GM19238 (cell line): ENCODE measurements at regions not wholly inside any gene's neighbourhood (a gene's known extent, or its start where the extent isn't known, plus 50 kb on each side); places are given as distances from the start of the nearest gene placed in this dataset.
"Not testable (repeated sequence)": the region's sequence is repeated elsewhere in the genome, so short reads cannot be mapped to it uniquely, and the experiment has no call there.

Experiments used
- DNase-seq: peaks from one replicate; pipeline ENCODE4 v3.0.0; 2011; ENCODE audit warnings: low spot score; ENCODE audit not compliant: insufficient read length

GRCh38 chr13:26896986-26897668, 136.5 kb upstream of the GPR12 start:
- no peak for DNase-seq

GRCh38 chr13:26895808-26896466, 135.4 kb upstream of the GPR12 start:
- DNase-seq, result no peak

- DNase-seq, result no peak
Measured at GRCh38 chr13:26895081-26895807, 134.7 kb upstream of the GPR12 start.

GRCh38 chr13:26888632-26889031, 128.0 kb upstream of the GPR12 start:
- no peak for DNase-seq

GRCh38 chr13:26887594-26887993, 127.0 kb upstream of the GPR12 start:
- DNase-seq, result no peak

- DNase-seq, result no peak
Measured at GRCh38 chr13:26883613-26884257, 123.1 kb upstream of the GPR12 start.

GRCh38 chr13:26882731-26883130, 122.1 kb upstream of the GPR12 start:
- DNase-seq, result no peak

GRCh38 chr13:26881154-26881553, 120.6 kb upstream of the GPR12 start:
- no peak for DNase-seq

- DNase-seq, result no peak
Measured at GRCh38 chr13:26880735-26881134, 120.1 kb upstream of the GPR12 start.

GRCh38 chr13:26878438-26878837, 117.9 kb upstream of the GPR12 start:
- no peak for DNase-seq

- no peak for DNase-seq
Measured at GRCh38 chr13:26873386-26873698, 112.8 kb upstream of the GPR12 start.

- DNase-seq, result no peak
Measured at GRCh38 chr13:26872525-26873385, 112.2 kb upstream of the GPR12 start.

GRCh38 chr13:26867451-26868091, 107.0 kb upstream of the GPR12 start:
- DNase-seq, result no peak

GRCh38 chr13:26864576-26864975, 104.0 kb upstream of the GPR12 start:
- DNase-seq, result no peak

- no peak for DNase-seq
Measured at GRCh38 chr13:26861941-26862340, 101.4 kb upstream of the GPR12 start.

- DNase-seq, result no peak
Measured at GRCh38 chr13:26855921-26856320, 95.3 kb upstream of the GPR12 start.

- no peak for DNase-seq
Measured at GRCh38 chr13:26855071-26855470, 94.5 kb upstream of the GPR12 start.

- DNase-seq, result no peak
Measured at GRCh38 chr13:26853323-26853722, 92.7 kb upstream of the GPR12 start.

GRCh38 chr13:26847281-26847680, 86.7 kb upstream of the GPR12 start:
- no peak for DNase-seq

GRCh38 chr13:26845063-26845462, 84.5 kb upstream of the GPR12 start:
- DNase-seq, result not testable (repeated sequence)

GRCh38 chr13:26839682-26840081, 79.1 kb upstream of the GPR12 start:
- no peak for DNase-seq
